NCI-H446 (cell line): ENCODE measurements at regions not wholly inside any gene's neighbourhood (a gene's known extent, or its start where the extent isn't known, plus 50 kb on each side); places are given as distances from the start of the nearest gene placed in this dataset.
"Not testable (repeated sequence)": the region's sequence is repeated elsewhere in the genome, so short reads cannot be mapped to it uniquely, and the experiment has no call there.

Experiments
- DNase-seq, 2 experiments: peaks; one replicate each; lab custom pipeline; 2025; lab: John Stamatoyannopoulos, UW

DNA sequence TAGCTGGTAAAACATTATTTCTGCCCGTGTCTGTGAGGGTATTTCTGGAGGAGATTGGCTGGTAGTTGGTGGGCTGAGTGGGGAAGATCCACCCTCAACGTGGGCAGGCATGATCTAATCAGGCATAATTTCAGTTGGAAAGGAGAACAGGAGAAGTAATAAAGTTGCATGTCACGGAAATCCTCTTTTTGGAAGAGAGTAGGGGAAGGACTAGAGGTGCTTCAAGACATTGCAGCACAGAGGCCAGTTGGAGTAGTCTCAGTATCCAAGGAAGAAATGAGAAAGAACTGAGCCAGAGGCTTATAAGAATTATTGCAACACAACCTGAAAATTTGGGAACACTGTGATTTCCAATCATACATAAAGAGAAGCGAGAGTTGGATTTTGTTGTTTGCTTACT lies 1155.1 kb downstream of the FAM181B start:
- DNase-seq, result no peak

DNA sequence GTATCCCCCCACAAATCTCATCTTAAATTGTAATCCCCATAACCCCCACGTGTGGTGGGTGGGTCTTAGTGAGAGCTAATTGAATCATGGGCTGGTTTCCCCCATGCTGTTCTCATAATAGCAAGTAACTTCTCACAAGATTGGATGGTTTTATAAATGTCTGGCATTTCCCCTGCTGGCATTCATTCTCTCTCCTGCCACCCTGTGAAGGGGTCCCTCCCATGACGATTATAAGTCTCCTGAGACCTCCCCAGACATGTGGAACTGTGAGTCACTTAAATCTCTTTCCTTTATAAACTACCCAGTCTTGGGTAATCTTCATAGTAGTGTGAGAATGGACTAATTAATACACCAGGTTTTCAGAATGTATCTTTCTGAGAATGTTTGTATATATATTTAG lies 1159.4 kb downstream of the FAM181B start:
- no peak for DNase-seq

DNA sequence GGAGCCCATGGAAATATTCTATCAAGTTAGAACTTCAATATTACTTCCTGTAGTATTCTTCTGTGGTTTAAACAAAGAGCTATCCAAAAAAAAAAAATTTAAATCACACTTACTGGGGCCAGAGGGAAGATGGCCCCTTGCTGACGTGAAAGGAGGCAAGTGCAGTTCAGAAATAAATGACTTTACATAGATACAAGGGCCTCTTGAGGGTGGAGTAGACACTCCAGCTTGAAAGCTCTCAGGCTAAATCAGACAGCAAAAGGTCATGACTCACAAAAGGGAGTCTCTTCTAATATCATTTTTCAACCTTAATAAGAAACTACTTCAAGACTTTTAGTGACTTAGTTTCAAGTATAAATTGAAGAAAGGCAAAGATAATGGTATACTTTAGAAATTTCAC lies 1160.3 kb downstream of the FAM181B start:
- DNase-seq, result no peak

DNA sequence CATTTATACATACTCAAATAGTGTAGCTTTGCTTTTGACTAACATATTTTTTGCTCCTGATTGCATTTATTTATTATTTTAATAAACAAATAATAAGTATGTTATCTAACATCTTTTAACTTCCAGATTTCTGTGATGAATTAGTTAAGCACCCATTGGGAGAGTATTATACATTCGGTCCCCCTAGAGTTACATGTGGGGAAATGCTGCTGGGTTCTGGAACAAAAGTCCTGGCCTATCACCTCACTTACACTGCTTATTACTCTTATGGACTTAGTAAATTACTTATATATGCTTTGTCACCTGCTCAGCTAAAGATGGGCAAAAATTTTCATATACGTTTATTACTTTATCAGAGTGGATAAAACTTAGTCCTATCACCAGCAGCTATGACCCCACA lies 1163.0 kb downstream of the FAM181B start:
- no peak for DNase-seq

GRCh38 chr11:81569999-81570398 lies 1163.7 kb downstream of the FAM181B start:
- DNase-seq, result no peak

GRCh38 chr11:81568918-81569317 lies 1164.7 kb downstream of the FAM181B start:
- no peak for DNase-seq

- no peak for DNase-seq
Measured at GRCh38 chr11:81548123-81548522, 1185.5 kb downstream of the FAM181B start.

GRCh38 chr11:81539806-81540205 lies 1193.9 kb downstream of the FAM181B start:
- DNase-seq, result not testable (repeated sequence)

DNA sequence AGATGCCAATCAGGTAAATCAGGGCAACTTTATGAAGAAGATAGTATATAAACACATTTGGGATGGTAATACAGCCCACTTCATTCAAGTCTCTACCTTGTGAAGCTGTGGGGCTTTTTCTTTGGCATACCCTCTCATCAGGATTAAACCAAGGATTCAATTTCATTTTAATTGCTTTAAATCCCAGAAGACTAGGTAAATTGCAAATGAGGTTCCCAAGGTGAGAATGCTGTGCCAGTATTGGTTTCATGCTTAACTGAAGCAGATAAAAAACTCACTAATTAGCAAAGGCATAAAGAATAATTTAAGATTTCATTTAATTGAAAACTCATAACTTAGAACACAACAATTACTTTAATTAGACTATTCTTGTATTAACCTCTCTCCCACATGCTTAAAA lies 1218.1 kb downstream of the FAM181B start:
- no peak for DNase-seq

GRCh38 chr11:81497202-81497804 lies 1236.4 kb downstream of the FAM181B start:
- DNase-seq, result peak; percentile 17 to 72

- DNase-seq, result no peak
Measured at GRCh38 chr11:81496601-81497000, 1237.1 kb downstream of the FAM181B start.

- DNase-seq, result no peak
Measured at GRCh38 chr11:81495699-81496292, 1237.9 kb downstream of the FAM181B start.

- no peak for DNase-seq
Measured at GRCh38 chr11:81494431-81494830, 1239.2 kb downstream of the FAM181B start.

DNA sequence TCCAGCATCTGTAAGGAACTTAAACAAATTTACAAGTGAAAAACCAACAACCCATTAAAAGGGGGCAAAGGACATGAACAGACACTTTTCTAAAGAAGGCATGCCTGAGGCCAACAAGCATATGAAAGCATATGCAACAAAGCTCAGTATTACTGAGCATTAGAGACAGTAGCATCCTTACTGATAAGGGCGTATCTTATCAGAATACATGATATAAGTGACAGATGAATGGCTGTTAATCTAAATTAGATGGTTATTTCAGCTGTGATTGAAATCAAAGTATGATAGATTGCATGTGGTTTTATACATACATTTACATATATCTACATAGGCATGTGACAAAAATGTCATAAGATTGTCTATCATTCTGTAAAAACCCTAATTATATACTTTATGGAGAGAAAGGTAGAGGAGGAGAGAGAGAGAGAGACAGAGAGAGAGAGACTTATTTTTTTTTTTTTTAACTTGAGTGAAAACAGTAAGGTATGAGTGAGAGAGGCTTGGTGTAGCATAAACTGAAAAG lies 1240.7 kb downstream of the FAM181B start:
- DNase-seq, result no peak

GRCh38 chr11:81487109-81487508 lies 1246.6 kb downstream of the FAM181B start:
- DNase-seq, result no peak

DNA sequence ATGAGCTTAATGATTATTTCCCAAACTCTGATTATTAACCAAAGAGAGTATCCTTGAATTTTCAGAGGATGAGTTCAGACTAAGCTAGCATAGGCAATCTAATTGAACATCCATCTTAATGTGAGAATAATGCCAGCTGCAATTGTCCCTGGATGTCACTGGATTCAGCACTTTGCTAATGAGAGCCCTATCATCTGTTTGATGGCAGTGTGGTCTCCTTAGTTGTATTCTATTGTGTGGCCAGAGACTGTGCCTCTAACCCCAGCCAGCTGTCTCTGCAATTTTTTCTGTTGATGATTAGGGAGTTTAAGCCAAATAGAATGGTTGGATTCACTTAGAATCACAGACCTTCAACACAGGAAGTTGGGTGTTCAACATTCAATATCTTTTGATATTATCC lies 1249.5 kb downstream of the FAM181B start:
- no peak for DNase-seq

- DNase-seq, result no peak
Measured at GRCh38 chr11:81477277-81477676, 1256.4 kb downstream of the FAM181B start.

GRCh38 chr11:81476345-81476744 lies 1257.3 kb downstream of the FAM181B start:
- DNase-seq, result no peak

GRCh38 chr11:81472646-81473045 lies 1261.0 kb downstream of the FAM181B start:
- no peak for DNase-seq

GRCh38 chr11:81470446-81470845 lies 1263.2 kb downstream of the FAM181B start:
- DNase-seq, result peak in 1 of 2 experiments; percentile 8

GRCh38 chr11:81459766-81460306 lies 1273.8 kb downstream of the FAM181B start:
- DNase-seq, result no peak

- DNase-seq, result no peak
Measured at GRCh38 chr11:81449588-81450156, 1284.0 kb downstream of the FAM181B start.

GRCh38 chr11:81444297-81444696 lies 1289.4 kb downstream of the FAM181B start:
- DNase-seq, result no peak
